ENCODE measurements at regions not wholly inside any gene's neighbourhood (a gene's known extent, or its start where the extent isn't known, plus 50 kb on each side); places are given as distances from the start of the nearest gene placed in this dataset.

DNA sequence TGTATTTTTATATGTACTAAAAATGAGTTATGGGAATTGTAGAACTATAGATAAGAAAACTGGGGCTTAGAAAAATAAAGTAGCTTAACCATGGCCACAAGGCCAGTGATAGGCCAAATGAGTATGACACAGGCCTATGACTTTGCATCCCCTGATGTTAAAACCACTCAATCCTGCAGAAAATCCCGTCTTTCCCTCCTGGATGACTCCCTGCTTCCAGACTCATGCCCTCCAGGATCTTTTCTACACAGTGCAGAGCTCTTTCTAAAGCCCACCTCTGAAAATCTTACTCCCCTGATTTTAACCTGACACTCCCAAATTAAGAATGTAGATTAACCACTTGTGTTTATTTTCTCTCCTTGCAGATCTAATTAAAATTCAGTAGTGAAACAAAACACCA, 489.2 kb upstream of the LRRN3 start:
- no peaks in the 10 kb centered on the region for H3K36me3 Mint-ChIP-seq
- H3K27ac ChIP-seq (ENCODE audit: low read depth in 1 of 2, low read length in 2 of 2), result no peak overlapping the region
- no peak overlapping the region for H3K27ac Mint-ChIP-seq
- TF ChIP-seq, protein P1, sequence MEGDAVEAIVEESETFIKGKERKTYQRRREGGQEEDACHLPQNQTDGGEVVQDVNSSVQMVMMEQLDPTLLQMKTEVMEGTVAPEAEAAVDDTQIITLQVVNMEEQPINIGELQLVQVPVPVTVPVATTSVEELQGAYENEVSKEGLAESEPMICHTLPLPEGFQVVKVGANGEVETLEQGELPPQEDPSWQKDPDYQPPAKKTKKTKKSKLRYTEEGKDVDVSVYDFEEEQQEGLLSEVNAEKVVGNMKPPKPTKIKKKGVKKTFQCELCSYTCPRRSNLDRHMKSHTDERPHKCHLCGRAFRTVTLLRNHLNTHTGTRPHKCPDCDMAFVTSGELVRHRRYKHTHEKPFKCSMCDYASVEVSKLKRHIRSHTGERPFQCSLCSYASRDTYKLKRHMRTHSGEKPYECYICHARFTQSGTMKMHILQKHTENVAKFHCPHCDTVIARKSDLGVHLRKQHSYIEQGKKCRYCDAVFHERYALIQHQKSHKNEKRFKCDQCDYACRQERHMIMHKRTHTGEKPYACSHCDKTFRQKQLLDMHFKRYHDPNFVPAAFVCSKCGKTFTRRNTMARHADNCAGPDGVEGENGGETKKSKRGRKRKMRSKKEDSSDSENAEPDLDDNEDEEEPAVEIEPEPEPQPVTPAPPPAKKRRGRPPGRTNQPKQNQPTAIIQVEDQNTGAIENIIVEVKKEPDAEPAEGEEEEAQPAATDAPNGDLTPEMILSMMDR (IDR thresholded peaks at IDR 0.05), result no peak
- intact Hi-C loops (cut with micrococcal nuclease), result no loop called here
- H3K36me3 ChIP-seq (replicated peaks in 1 of 2; ENCODE audit: control insufficient read depth in 1 of 2, insufficient read depth in 2 of 2, low read length in 2 of 2), result no peaks in the 10 kb centered on the region
- no peak overlapping the region for H3K4me3 ChIP-seq (replicated peaks in 1 of 3; ENCODE audit: low read depth in 2 of 3, low read length in 3 of 3)
- H3K27me3 ChIP-seq (ENCODE audit: control insufficient read depth in 2 of 2, insufficient read depth in 2 of 2, low read length in 2 of 2), result no peaks in the 10 kb centered on the region
- no peak overlapping the region for H3K4me2 ChIP-seq (replicated peaks; ENCODE audit: extremely low read depth, low read length, poor library complexity, severe bottlenecking)
- no peaks in the 10 kb centered on the region for H3K4me1 Mint-ChIP-seq
- no peaks in the 10 kb centered on the region for H4K20me1 ChIP-seq (ENCODE audit: insufficient read depth, low read length)
- H3K4me1 ChIP-seq (ENCODE audit: control insufficient read depth in 1 of 2, insufficient read depth in 2 of 2, low read length in 2 of 2), result no peaks in the 10 kb centered on the region
- no peak overlapping the region for H3K9ac ChIP-seq (ENCODE audit: insufficient read depth, low read length, poor library complexity, severe bottlenecking)
- H3K9me3 ChIP-seq (replicated peaks in 1 of 2; ENCODE audit: control insufficient read depth in 1 of 2, insufficient read depth in 1 of 2, low read length in 2 of 2), result peaks cover 3 to 11% of the 10 kb centered on the region in 2 donors
- H2AFZ ChIP-seq (ENCODE audit: insufficient read depth, low read depth, low read length, poor library complexity, severe bottlenecking), result no peak overlapping the region
- DNase-seq, result no peak
- 44% methylated on average over 1 of the region's 1 CpG for WGBS (ENCODE audit: insufficient coverage)
- H3K9me3 Mint-ChIP-seq, result peaks cover 0 to 16% (median 6%) of the 10 kb centered on the region in 7 donors
- H3K4me3 Mint-ChIP-seq, result no peak overlapping the region
- peaks cover 0 to 2% (median 0%) of the 10 kb centered on the region in 3 donors for H3K27me3 Mint-ChIP-seq (ENCODE audit: low read depth in 3 of 3)
- no peaks in the 10 kb centered on the region for H3K79me2 ChIP-seq (ENCODE audit: insufficient read depth, low read length)

DNA sequence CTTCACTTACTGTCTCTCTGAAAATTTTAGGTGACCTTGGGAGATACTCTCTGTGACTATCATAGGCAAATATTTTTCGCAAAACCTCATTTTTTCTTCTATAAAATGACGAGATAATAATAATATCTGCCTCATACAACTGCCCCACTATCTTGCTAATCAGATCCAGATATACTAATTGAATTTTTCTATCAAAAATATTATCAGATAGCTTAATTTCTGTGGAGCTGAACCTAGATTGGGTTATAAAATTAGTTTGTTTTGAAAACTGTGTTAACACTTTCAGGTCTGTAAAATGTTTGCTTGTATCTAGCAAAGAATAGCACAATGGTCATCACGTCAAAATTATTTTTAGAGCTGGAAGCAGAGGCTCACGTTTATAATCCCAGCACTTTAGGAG, 486.7 kb upstream of the LRRN3 start:
- WGBS (ENCODE audit: insufficient coverage), result 100% methylated on average over 1 of the region's 4 CpGs

More for the DNA sequence above, 486.7 kb upstream of the LRRN3 start:
- Histone ChIP-seq H2AFZ (ENCODE audit: insufficient read depth, low read depth, low read length, poor library complexity, severe bottlenecking) (no peak overlapping the region), H3K9me3 (replicated peaks in 1 of 2; ENCODE audit: control insufficient read depth in 1 of 2, insufficient read depth in 1 of 2, low read length in 2 of 2) (peaks cover 11 to 13% of the 10 kb centered on the region in 2 donors), H3K9ac (ENCODE audit: insufficient read depth, low read length, poor library complexity, severe bottlenecking) (no peak overlapping the region), H3K4me1 (ENCODE audit: control insufficient read depth in 1 of 2, insufficient read depth in 2 of 2, low read length in 2 of 2) (no peaks in the 10 kb centered on the region), H3K4me3 (replicated peaks in 1 of 3; ENCODE audit: low read depth in 2 of 3, low read length in 3 of 3) (no peak overlapping the region), H3K27me3 (ENCODE audit: control insufficient read depth in 2 of 2, insufficient read depth in 2 of 2, low read length in 2 of 2) (no peaks in the 10 kb centered on the region), H3K36me3 (replicated peaks in 1 of 2; ENCODE audit: control insufficient read depth in 1 of 2, insufficient read depth in 2 of 2, low read length in 2 of 2) (no peaks in the 10 kb centered on the region), H3K79me2 (ENCODE audit: insufficient read depth, low read length) (no peaks in the 10 kb centered on the region), H4K20me1 (ENCODE audit: insufficient read depth, low read length) (no peaks in the 10 kb centered on the region), H3K27ac (ENCODE audit: low read depth in 1 of 2, low read length in 2 of 2) (no peak overlapping the region), H3K4me2 (replicated peaks; ENCODE audit: extremely low read depth, low read length, poor library complexity, severe bottlenecking) (no peak overlapping the region)
- DNase-seq, result no peak
- Mint-ChIP-seq H3K36me3 (no peaks in the 10 kb centered on the region), H3K27me3 (ENCODE audit: low read depth in 3 of 3) (peaks cover 0 to 2% (median 0%) of the 10 kb centered on the region in 3 donors), H3K27ac (no peak overlapping the region), H3K4me1 (no peaks in the 10 kb centered on the region), H3K9me3 (peaks cover 1 to 18% (median 10%) of the 10 kb centered on the region in 7 donors), H3K4me3 (no peak overlapping the region)
- TF ChIP-seq, protein P1 (IDR thresholded peaks at IDR 0.05), result no peak
- intact Hi-C loops (cut with micrococcal nuclease), result no loop called here
